Inferior parietal cortex (tissue), 1 donor: ENCODE measurements at regions not wholly inside any gene's neighbourhood (a gene's known extent, or its start where the extent isn't known, plus 50 kb on each side); places are given as distances from the start of the nearest gene placed in this dataset.
A peak's percentile ranks its signal among the peaks of the same experiment; 100 is the strongest.

Experiments used
- DNase-seq: peaks from one replicate; pipeline ENCODE4 v3.0.0-alpha.2; 2016; ENCODE audit errors: extremely low spot score

GRCh38 chr20:21839982-21840381, 134.5 kb downstream of the PAX1 start:
- DNase-seq, result no peak

- DNase-seq, result no peak
Measured at GRCh38 chr20:21836346-21836745, 130.9 kb downstream of the PAX1 start.

GRCh38 chr20:21835042-21835441, 129.6 kb downstream of the PAX1 start:
- DNase-seq, result no peak

DNA sequence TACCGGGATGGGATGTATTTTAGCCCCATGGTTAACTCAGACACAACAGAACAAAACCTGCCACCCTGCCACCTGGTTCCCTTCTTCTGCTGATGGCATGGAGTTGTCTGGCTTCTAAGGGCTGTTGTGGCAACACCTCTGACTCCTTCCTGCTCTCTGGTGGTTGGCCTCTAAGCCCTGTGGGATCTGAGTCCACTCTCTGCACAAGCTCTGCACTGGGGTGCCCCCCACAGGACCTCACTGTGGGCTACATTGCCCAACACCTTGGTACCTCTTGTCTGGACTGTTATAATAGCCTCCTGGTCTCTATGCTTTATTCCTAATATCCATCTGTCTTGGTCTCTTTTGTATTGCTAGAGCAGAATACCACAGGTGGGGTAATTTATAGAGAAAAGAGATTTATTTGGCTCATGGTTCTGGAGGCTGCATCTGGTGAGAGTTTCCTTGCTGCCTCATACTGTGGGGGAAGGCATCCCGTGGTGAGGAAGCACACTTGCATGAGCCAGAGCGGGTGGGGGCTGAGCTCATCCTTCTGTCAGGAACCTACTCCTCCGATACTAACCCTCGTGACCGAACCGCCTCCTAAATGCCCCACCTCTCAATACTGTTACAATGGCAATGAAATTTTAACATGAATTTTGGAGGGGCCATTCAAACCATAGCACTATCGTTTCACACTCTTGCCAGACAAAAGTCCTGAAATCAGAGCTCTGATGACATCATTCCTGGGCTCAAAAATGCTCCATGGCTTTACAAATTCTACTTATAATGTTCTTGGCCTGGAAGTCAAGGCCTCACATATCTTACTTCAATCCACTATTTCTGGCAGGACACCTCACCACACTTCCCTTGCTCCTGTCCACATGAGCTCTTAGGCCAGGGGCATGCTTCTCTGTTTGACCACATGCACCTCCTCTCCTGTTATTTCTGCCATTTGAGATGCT, 127.2 kb downstream of the PAX1 start:
- peak; percentile 20 for DNase-seq

DNA sequence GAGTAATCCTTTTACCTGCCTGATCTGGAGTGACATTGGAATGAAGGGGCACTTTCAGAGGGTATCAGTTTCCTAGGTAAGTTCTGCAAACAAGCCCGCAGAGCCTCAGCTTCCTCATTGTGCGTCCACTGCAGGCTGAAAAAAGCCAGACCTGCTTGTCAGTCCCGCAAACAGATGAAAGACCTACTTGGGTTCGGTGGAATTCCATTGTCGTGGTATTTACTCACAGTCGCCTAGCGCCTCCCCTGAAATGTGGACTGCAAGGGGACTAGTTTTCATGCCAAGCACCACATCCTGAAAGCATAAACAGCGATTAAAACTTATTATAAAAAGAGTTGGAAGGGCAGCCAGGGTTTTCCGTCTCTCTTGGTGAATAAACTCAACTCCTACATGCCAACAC, 121.5 kb downstream of the PAX1 start:
- no peak for DNase-seq

- no peak for DNase-seq
Measured at GRCh38 chr20:21821358-21821757, 115.9 kb downstream of the PAX1 start.

DNA sequence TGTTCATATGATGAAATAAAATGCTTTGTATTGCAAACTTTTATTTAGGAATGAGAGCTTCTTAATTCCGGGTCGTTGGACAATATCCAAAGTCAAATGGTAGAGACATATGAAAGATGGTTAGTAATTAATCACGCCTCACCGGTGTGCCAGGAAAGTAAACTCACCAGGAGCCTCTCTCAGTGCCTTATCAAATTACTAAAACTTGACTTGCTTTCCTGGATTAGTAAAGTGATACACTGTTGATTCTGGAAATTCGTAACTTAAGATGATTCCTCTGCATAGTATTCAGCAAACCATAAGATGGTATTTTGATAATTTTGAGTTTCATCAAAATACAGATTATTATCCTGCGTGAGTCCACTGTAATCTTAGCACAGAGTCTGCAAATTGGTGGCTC, 115.2 kb downstream of the PAX1 start:
- no peak for DNase-seq

GRCh38 chr20:21820045-21820444, 114.6 kb downstream of the PAX1 start:
- DNase-seq, result no peak

DNA sequence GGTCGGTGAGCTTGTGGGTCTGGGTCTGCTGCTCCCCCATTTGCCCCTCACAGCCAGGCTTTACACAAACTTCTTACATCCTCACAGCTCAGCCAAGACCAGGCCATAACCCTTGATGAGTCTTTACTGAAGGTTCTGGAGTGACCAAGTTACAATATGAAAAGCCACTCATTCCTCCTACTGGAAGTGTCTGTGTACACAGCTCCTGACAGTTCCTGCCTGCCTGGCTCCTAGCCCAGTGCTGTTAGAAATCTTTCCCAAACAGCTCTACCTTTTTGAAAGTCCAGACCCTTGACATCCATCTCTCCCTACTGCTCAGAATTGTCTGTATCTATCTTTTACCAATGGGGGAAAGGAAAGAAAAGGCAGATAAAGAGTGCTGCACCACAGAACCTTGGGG, 106.9 kb downstream of the PAX1 start:
- no peak for DNase-seq

DNA sequence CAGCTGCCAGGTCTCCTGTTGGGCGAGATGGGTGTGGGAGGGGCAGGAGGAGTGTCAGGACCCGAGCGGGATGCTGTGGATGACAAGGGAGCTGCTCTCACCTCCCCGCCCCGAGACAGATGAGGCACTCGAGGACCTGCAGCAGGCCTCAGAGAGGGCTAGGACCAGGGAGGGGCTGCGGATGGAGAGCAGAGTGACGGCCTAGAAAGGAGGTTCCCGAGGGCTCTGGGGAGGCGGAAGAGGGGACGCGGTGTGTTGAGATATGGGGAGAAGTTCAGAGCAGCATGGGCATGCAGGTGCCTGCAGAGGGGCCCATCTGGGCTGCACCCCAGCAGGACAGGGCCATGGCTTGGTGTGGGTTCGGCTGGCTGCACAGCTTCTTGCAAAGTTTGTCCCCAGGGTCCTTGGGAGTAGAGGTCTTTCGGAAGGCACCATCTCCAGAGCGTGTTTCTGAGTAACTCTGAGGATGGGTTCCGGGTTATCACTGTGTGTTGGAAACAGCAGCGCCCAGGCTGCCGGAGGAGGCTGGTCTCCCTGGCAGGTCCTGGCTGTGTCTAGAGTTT, 104.6 kb downstream of the PAX1 start:
- no peak for DNase-seq

GRCh38 chr20:21808863-21809664, 103.6 kb downstream of the PAX1 start:
- peak; percentile 10 for DNase-seq

- no peak for DNase-seq
Measured at GRCh38 chr20:21808139-21808538, 102.7 kb downstream of the PAX1 start.

DNA sequence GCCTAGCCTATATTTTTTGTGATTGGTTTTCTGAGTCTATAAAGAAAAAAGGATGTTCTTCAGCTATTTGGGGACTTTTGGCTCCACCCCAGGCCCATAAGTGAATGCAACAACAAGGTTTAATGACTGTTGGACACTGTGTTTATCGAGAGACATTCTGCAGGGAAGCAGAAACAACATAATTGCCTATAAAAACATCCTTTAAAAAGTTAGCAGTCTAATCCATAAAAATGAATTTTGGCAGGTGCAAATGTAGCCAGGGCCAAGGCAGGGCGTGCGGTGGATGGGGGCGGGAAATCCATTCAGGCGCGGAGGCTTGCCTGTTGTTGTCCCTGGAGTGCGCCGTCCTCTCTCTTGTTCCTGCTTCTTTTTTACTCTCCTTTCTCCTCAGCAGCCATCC, 99.3 kb downstream of the PAX1 start:
- no peak for DNase-seq

- no peak for DNase-seq
Measured at GRCh38 chr20:21801193-21801592, 95.7 kb downstream of the PAX1 start.

- no peak for DNase-seq
Measured at GRCh38 chr20:21798384-21798783, 92.9 kb downstream of the PAX1 start.

- DNase-seq, result no peak
Measured at GRCh38 chr20:21796059-21796458, 90.6 kb downstream of the PAX1 start.

GRCh38 chr20:21788082-21788481, 82.6 kb downstream of the PAX1 start:
- DNase-seq, result no peak

DNA sequence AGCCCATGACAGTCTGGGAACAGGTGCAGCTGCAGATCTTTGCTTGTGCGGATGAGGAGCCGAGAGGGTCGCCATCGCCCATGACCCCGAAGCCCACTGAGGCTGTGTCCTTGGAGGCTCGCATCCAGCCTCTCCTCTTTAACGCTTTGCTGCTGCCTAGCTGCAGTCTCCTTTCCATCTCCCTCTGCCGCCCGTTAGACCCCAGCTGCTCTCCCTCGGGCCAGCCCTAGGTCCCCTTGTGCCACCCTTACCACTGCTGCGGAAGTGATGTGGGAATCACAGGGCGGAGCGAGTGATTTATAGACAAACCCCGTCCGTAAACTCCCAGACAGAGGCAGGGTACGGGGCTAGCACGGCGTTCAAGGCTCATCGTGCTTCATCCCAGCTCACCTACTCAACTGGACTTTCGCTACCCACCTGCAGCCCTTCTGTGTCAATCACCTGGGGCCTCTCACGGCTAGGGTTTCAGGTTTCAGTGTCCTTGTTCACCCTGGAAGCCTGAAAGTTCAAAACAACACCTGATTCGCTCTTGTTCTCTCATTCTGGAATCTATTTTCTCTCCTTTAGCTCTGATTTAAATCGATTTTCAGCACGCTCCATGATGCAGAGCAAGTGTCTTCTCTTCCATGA, 76.1 kb downstream of the PAX1 start:
- DNase-seq, result no peak

- DNase-seq, result no peak
Measured at GRCh38 chr20:21780528-21780927, 75.1 kb downstream of the PAX1 start.
